Testis (tissue), 2 donors: ENCODE measurements at regions not wholly inside any gene's neighbourhood (a gene's known extent, or its start where the extent isn't known, plus 50 kb on each side); places are given as distances from the start of the nearest gene placed in this dataset.

ENCODE experiments used
- DNase-seq: peaks from one replicate; pipeline ENCODE4 v3.0.0-alpha.2; 2019
- H3K27ac ChIP-seq, 2 donors: fragments of 200-600 bp; sonication (generic); one replicate each; pipeline ENCODE4 v1.5.1; 2019
- H3K27me3 ChIP-seq: fragments of 200-600 bp; sonication (generic); one replicate; pipeline ENCODE4 v1.5.1; 2019
- H3K36me3 ChIP-seq: fragments of 200-600 bp; sonication (generic); one replicate; pipeline ENCODE4 v1.5.1; 2017; ENCODE audit warnings: low read depth; ENCODE audit errors: missing control alignments
- H3K4me1 ChIP-seq: fragments of 200-600 bp; sonication (generic); one replicate; pipeline ENCODE4 v1.5.1; 2019
- H3K4me3 ChIP-seq, 2 donors: fragments of 200-600 bp; sonication (generic); one replicate each; pipeline ENCODE4 v1.5.1; 2017 to 2019
- H3K9me3 ChIP-seq: fragments of 200-600 bp; sonication (generic); one replicate; pipeline ENCODE4 v1.5.1; 2017
- POLR2A ChIP-seq: fragments of 450-650 bp; IDR thresholded peaks from one replicate; pipeline ENCODE4 v1.6.1; 2017; ENCODE audit warnings: antibody characterized with exemption, mild to moderate bottlenecking, moderate library complexity
- WGBS, 2 donors: methylation state at CpG; one replicate each; pipeline ENCODE4 v1.1.5; 2018; 5-methylcytosine and 5-hydroxymethylcytosine counted together
- intact Hi-C: fragments of 100-400 bp; cut with DNase I; formaldehyde crosslinking; loops from one replicate; pipeline ENCODE4 v1.15.1; 2023; ENCODE audit warnings: low total_unique reads
- TF ChIP-seq, protein P1 (sequence below), 3 experiments: fragments of 450-650 bp in 2 of 3; fragments of 200-600 bp in 1 of 3; sonication (generic) in 1 of 3; IDR thresholded peaks; one replicate each; pipeline ENCODE4 v1.5.1; 2016 to 2019; ENCODE audit warnings: antibody characterized with exemption in 3 of 3, mild to moderate bottlenecking in 2 of 3, moderate library complexity in 1 of 3

DNA sequence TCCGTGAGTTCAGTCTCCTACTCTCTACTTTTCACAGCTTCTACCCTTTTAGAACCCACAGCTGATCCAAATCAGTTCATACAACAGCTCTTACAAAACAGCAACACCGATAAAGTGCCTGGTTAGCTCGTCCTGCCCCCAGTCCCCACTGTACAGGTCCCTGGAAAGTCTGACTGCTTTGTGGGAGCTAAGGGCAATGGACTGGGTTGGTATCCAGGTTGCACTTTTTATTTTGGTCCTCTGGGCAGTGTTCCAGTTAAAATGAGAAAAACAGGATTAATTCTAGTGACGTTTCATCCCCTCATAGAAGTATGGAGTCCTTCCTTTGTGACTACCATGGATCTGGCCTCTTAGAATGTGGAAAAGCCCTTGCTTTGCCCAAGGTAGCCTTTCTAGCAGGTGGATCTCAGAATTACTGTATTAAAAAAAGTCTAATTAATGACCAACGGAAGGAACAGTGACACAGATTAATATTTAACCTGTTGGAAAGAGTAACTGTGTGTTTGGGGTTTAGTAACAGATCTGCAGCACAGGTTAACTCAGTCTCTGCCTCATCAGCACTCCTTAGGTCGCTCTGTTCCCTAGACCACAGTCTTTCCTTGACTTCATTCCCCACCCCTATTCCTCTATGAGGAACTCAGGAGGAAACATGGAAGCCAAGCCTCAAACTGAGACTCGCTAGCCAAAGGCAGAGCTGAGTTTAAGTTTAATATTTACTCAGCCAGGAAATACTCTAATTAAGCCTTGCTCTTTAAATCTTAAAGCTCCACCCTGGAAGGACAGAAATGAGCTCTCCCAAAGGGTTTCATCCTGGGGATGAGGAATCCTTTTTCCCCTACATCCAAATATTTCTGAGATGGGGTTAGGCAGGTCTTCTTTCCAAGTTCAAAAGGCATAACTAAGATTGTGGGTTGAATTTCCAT, 52.8 kb upstream of the ITGA6 start:
- H3K36me3 ChIP-seq, result no peaks in the 10 kb centered on the region
- no peak for DNase-seq
- H3K27me3 ChIP-seq, result no peaks in the 10 kb centered on the region
- no peaks in the 10 kb centered on the region for H3K9me3 ChIP-seq
- H3K27ac ChIP-seq, result no peak overlapping the region
- H3K4me1 ChIP-seq, result no peaks in the 10 kb centered on the region
- intact Hi-C loops, result no loop called here
- TF ChIP-seq POLR2A, result no peak
- TF ChIP-seq, protein P1, sequence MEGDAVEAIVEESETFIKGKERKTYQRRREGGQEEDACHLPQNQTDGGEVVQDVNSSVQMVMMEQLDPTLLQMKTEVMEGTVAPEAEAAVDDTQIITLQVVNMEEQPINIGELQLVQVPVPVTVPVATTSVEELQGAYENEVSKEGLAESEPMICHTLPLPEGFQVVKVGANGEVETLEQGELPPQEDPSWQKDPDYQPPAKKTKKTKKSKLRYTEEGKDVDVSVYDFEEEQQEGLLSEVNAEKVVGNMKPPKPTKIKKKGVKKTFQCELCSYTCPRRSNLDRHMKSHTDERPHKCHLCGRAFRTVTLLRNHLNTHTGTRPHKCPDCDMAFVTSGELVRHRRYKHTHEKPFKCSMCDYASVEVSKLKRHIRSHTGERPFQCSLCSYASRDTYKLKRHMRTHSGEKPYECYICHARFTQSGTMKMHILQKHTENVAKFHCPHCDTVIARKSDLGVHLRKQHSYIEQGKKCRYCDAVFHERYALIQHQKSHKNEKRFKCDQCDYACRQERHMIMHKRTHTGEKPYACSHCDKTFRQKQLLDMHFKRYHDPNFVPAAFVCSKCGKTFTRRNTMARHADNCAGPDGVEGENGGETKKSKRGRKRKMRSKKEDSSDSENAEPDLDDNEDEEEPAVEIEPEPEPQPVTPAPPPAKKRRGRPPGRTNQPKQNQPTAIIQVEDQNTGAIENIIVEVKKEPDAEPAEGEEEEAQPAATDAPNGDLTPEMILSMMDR (IDR thresholded peaks at IDR 0.05), result no peak
- WGBS, 2 donors, result 85 to 90% methylated on average over 7 of the region's 7 CpGs
- no peak overlapping the region for H3K4me3 ChIP-seq

DNA sequence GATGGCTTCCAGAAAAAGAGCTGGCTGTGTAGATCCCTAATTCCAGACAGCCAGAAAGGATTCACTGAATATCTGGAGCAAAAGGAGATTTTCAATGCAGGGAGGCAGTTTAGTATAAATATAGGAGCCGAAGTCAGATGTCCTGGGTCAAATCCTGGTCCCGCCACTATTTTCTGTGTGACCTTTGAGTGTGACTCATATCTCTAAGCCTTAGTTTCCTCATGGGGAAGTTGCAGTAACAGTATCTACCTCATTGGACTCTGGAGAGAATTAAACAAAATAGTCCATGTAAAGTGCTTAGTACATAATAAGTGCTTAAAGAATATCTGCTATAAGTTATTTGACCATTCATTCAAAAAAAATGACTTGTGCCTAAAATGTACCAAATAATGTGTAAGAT, 52.1 kb upstream of the ITGA6 start:
- H3K4me1 ChIP-seq, result no peaks in the 10 kb centered on the region
- no peaks in the 10 kb centered on the region for H3K36me3 ChIP-seq
- H3K4me3 ChIP-seq, result no peak overlapping the region
- DNase-seq, result no peak
- no peaks in the 10 kb centered on the region for H3K9me3 ChIP-seq
- intact Hi-C loops, result no loop called here
- H3K27ac ChIP-seq, result no peak overlapping the region
- H3K27me3 ChIP-seq, result no peaks in the 10 kb centered on the region
- TF ChIP-seq, protein P1 (IDR thresholded peaks at IDR 0.05), result no peak
- no peak for TF ChIP-seq POLR2A
- 62 to 76% methylated on average over 2 of the region's 2 CpGs for WGBS, 2 donors

DNA sequence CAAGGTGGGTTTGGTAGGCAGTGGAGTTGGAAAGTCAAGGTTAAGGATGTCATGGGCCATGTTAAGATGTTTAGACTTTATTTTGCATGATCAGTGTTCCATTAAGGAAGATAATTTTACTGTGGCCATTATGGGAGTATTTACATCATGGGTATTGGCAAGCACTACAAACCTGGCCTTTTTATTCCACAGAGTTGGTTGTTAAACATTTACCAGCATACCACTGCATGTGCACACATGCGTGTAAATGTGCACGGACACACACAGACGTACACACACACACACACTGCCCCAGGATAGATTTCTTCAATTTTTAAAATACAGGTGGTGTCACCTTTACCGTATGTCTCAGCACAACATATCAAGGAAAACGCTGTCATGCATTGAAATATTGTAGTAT, 51.4 kb upstream of the ITGA6 start:
- TF ChIP-seq POLR2A, result no peak
- TF ChIP-seq, protein P1 (IDR thresholded peaks at IDR 0.05), result no peak
- Histone ChIP-seq H3K27ac (no peak overlapping the region), H3K27me3 (no peaks in the 10 kb centered on the region), H3K4me3 (no peak overlapping the region), H3K4me1 (peaks cover 6% of the 10 kb centered on the region), H3K9me3 (no peaks in the 10 kb centered on the region), H3K36me3 (no peaks in the 10 kb centered on the region)
- intact Hi-C loops, result no loop called here
- DNase-seq, result no peak
- 87 to 93% methylated on average over 5 of the region's 5 CpGs for WGBS, 2 donors

DNA sequence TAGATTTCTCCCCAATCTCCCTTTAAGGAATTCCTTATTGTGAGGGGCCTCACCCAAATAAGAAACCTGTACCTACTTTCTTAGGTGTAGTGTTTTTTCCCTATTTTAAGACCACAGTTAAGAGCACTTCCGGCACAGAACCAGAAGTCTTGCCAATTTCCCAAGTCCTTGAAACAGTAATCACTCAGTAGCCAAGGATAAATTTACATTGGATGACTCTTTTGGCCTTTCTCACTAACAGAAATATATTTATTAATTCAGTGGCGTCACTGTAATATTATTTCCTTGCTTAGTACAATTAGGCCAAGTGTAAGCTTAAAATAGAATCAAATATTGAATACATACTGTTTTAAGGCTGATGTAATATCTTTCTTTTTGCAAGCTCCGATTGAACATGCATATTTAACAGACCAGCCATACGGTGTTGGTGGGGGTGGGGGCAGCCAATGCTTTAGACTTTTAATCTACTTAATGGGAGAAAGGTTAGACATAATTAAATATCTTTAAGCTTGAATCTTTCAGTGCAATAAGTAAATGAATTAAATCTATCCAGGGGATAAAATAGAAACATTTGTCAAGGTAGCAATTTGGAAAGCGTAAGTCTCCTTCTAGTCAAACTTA, 50.8 kb upstream of the ITGA6 start:
- WGBS, 2 donors, result 55 to 57% methylated on average over 5 of the region's 5 CpGs
- Histone ChIP-seq H3K4me1 (peaks cover 10% of the 10 kb centered on the region), H3K4me3 (no peak overlapping the region), H3K36me3 (no peaks in the 10 kb centered on the region), H3K27me3 (no peaks in the 10 kb centered on the region), H3K27ac (no peak overlapping the region), H3K9me3 (no peaks in the 10 kb centered on the region)
- DNase-seq, result no peak
- no peak for TF ChIP-seq POLR2A
- TF ChIP-seq, protein P1 (IDR thresholded peaks at IDR 0.05), result no peak
- intact Hi-C loops, result no loop called here
